Superior temporal gyrus (tissue), 1 donor: ENCODE measurements at regions not wholly inside any gene's neighbourhood (a gene's known extent, or its start where the extent isn't known, plus 50 kb on each side); places are given as distances from the start of the nearest gene placed in this dataset.
"Not testable (repeated sequence)": the region's sequence is repeated elsewhere in the genome, so short reads cannot be mapped to it uniquely, and the experiment has no call there.

ENCODE experiments used
- DNase-seq: peaks from one replicate; pipeline ENCODE4 v3.0.0-alpha.2; 2016; ENCODE audit errors: extremely low spot score

DNA sequence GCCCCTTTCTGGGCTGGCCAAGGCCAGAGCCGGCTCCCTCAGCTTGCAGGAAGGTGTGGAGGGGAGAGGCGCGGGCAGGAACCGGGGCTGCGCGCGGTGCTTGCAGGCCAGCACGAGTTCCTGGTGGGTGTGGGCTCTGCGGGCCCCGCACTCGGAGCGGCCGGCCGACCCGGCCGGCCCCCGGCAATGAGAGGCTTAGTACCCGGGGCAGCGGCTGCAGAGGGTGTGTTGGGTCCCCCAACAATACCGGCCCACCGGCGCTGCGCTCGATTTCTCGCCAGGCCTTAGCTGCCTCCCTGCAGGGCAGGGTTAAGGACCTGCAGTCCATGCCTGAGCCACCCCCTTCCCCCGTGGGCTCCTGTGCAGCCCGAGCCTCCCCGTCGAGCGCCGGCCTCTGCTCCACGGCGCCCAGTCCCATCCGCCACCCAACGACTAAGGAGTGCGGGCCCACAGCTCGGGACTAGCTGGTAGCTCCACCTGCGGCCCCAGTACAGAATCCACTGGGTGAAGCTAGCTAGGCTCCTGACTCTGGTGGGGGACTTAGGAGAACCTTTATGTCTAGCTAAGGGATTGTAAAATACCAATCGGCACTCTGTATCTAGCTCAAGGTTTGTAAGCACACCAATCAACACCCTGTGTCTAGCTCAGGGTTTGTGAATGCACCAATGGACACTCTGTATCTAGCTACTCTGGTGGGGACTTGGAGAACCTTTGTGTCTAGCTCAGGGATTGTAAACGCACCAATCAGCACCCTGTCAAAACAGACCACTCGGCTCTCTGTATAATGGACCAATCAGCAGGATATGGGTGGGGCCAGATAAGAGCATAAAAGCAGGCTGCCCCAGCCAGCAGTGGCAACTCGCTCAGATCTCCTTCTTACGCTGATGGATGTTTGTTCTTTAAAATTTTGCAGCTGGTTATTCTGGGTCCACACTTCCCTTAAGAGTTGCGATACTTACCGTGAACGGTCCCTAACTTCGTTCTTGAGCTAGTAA lies 167.4 kb upstream of the RREB1 start:
- DNase-seq = no peak

DNA sequence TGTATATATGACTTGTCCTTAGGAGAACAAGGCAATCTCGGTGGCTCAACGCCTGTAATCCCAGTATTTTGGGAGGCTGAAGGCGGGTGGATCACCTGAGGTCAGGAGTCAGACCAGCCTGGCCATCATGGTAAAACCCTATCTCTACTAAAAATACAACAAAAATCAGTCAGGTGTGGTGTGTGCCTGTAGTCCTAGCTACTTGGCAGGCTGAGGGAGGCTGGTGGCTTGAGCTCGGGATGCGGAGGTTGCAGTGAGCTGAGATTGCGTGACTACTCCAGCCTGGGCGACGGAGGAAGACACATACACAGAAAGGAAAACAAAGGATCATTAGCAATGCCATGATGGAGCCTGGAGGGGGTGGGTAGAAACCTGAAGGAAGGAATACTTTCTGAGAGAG lies 166.6 kb upstream of the RREB1 start:
- no peak for DNase-seq

DNA sequence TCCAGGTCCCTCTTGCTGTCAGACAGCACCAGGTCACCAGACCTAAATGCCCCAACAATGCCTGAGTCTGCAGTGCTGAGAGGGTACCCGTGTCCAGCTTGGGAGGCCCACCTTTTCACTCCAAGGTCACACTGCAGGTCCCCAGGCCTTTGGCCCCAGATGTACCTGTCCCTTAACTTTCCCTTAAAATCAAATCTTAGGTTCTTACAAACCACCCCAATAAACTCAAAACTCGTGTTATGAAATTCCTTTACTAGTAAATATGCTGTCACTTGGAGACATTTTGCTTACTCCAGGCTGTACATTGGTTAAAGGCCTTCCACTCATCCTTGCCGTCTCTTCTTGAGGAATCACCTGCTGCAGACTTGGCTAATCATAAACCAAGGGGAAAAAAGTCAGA lies 165.7 kb upstream of the RREB1 start:
- no peak for DNase-seq

DNA sequence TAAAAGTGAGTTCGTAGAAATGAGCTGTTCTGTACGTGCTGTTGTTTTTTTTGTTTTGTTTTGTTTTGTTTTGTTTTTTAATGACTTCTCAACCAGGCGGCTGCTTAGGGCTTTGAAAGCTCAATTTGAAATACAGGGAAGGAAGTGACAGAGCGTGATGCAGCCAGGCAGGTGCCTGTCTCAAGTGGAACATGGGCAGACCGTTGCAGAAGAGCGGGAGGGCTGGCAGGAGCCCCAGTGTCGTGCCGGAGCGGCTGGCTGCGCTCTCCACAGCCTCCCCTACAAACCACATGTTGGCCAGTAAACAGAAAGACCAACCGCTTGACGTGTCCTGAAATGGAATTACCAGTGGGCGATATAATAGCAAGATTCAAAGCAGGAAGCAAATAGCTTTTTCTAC lies 164.9 kb upstream of the RREB1 start:
- no peak for DNase-seq

DNA sequence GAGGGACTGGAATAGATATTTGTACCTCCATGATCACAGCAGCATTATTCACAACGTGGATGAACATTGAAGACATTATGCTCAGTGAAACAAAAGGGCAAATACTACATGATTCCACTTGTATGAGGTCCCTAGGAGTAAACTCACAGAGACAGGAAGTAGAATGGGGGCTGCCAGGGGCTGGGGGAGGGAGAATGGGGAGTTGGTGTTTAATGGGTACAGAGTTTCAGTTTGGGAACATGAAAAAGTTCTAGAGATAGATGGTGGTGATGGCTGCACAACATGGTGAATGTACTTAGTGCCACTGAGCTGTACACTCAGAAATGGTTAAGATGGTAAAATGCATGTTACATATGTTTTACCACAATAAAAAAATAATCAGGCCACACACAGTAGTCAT lies 164.3 kb upstream of the RREB1 start:
- DNase-seq = no peak

DNA sequence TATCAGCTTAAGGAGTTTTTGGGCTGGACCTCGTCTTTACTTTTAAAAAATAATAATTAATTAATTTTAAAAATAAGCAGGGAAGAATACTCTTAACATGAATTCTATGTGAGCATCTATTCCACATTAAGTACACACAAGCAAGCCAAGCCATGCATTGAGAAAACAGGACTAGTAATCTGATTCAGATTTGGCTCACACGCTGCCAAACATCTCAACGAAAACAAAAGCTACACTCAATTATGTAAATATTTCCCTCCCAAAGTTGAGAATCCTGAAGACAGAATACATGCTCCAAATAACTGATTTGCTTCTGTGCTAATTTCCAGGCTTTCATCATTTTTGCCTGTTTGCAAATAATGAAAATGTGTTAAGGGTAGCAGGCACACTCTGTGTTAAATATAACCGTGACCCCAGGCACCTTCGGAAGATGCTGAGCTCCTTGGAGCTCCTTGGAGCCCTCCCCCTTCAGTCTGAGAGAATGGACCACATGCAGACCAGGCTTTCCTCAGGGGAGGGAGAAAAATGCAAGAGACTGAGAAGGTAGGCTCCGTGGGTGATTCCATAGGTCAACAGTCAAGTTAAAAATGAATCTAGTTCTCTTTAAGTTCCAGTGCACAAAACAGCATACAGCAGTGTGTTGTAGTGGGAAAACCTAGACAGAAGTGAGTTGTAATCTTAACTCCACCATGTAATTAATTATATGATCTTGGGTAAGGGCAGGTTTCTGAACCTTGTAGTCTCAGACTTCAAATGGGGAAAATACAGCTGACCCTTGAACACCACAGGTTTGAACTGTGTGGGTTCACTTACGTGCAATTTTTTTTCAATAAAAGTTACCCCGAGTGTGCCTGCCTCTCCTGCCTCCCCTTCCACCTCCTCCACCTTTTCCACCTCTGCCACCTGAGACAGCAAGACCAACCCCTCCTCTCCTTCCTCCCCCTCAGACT lies 161.3 kb upstream of the RREB1 start:
- DNase-seq = no peak

DNA sequence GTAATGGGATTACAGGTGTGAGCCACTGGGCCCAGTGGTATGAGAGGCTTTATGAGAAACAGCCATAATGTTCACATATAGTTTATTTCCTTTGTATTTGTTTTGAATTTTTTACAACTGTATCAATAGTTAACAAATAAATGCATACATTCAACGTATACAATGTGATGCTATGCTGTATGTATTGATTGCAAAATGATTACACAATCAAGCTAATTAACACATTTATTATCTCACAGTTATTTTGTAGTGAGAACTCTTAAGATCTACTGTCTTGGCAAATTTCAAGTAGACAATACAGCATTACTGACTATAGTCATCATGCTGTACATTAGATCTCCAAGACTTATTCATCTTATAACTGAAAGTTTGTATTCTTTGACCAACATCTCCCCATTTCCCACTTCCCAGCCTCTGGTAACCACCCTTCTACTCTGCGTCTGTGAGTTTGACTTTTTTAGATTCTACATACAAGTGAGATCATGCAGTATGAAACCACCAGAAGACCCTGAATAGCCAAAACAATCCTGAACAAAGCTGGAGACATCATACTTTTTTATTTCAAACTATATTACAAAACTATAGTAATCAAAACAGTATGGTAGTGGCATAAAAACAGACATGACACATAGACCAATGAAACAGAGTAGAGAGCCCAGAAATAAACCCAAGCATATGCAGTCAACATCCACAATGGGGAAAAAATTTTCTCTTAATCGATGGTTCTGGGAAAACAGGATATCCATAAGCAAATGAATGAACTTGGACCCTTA lies 157.2 kb upstream of the RREB1 start:
- no peak for DNase-seq

DNA sequence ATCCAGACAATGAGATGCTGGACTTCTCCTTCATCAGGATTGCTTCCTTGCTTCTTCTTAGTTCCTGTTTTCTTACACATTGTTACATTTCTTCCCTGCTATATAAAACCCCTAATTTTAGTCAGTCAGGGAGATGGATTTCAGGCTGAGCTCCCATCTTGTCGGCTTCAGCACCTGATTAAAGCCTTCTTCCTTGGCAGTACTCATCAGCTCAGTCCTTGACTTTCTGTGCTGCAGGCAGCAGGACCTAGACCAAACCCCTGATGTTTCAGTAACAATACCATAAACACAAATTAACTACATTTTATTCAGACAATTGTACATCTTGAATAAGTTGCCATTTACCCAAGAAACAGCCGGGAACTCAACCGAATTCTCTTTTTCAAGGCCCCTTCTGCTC lies 156.4 kb upstream of the RREB1 start:
- no peak for DNase-seq

DNA sequence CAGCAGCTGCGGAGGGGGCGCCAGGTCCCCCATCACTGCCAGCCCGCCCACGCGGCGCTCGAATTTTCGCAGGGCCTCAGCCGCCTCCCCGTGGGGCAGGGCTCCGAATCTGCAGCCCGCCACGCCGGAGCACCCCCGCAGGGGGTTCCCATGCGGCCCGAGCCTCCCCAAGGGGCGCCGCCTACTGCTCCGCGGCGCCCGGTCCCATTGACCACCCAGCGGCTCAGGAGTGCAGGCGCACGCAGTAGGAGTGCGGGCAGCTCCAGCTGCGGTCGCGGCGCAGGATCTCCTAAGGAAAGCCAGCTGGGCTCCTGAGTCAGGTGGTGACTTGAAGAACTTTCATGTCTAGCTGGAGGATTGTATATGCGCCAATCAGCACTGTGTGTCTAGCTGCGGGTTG lies 155.3 kb upstream of the RREB1 start:
- DNase-seq = no peak

DNA sequence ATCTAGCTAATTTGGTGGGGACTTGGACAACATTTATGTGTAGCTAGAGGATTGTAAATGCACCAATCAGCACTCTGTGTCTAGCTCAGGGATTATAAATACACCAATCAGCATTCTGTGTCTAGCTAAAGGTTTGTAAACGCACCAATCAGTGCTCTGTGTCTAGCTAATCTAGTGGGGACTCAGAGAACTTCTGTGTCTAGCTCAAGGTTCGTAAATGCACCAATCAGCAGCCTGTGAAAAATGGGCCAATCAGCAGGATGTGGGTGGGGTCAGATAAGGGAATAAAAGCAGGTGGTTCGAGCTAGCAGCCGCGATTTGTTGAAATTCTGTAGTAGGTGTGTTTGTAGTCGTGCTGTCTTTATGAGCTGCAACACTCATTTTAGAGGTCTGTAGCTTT lies 154.8 kb upstream of the RREB1 start:
- DNase-seq = not testable (repeated sequence)

DNA sequence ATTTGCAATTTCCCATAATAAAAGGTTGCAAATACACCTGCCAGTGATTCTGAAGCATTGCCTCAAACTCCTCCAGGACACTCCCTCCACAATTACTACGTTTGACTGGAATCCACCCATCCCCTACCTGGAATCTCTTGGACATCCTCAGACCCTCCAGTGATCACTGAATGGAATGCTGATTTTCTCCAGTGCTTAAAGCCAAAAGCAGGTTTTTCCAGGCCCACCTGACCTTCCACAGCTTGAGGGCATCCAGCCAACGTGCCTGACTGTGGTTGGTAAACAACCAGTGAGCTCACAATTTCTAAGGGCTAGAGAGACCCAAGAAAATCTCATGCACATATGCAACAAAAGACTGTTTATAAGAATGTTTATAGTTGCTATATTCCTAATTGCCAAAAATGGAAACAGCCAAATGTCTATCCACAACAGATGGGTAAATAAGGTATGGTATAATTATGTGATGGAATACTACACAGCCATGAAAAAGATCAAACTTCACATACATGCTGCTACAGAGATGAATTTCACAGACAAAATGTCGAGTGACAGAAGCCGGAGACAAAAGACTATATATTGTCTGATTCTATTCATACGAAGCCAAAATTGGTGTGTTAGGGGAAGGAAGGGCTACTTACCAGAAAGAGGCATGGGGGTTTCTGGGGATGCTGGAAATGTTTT lies 147.1 kb upstream of the RREB1 start:
- DNase-seq = no peak

DNA sequence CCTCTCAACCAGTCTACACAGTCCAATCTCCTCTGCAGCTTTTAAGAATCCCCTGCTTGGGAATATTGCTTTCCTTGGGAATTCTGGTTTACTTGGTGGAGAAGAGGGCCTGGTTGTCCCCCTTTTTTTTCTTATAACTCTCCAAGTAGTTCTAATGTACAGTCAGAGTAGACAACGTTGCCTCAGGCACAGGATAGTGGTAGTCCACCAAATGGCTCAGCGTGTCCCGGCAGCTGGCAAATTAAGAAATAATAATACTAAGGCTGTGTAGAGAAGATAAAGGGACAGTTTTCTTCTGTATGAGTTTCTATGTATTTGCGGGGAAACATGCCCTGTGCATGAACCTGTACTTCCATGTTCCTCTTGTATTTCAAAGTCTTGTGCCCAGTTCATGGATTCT lies 145.7 kb upstream of the RREB1 start:
- DNase-seq = no peak

DNA sequence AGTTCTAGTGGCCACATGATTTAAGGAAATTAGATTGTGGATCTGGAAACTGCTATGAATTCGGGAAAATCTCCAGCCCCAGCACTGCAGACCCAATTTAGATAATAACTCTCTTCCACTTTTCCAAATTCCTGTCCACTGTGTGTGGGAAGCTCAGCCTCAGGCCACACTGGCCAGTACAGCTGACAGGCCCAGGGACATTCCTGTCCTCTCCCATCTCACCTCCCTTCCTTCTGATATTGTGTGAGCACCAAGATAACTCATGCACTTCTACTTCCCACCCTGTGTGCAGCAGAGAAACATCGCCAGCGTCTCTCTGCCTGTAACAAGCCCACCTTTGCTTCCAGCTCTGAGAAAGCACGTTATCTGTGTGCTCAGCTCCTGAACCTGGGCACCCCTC lies 145.1 kb upstream of the RREB1 start:
- DNase-seq = no peak

DNA sequence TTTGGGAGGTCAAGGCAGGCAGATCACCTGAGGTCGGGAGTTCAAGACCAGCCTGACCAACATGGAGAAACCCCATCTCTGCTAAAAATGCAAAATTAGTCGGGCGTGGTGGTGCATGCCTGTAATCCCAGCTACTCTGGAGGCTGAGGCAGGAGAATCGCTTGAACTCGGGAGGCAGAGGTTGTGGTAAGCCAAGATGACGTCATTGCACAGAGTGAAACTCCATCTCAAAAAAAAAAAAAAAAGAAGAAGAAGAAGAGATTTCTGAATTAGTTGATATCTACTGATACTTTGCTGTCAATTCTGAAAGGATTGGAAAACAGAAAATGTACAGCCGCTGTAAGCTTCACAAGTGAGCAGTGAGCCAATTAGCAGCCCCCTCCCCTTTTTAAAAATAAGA lies 144.4 kb upstream of the RREB1 start:
- not testable (repeated sequence) for DNase-seq

DNA sequence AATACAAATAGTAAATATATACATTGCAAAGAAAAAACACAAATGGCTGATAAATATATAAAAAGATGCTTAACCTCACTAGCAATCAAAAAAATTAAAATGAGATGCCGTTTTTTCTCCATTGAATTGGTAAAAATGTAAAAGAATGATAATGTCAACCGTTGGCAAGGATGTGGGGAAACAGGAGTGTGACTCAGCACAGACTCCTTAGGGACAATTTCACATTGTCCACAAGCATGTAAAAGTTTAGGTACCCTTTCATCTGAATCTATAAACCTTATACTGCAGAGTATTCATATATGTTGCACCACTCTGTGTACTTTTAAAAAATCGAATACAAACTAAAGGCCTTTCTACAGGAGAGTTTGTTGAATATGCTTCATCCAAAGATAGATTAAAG lies 143.1 kb upstream of the RREB1 start:
- DNase-seq = no peak

DNA sequence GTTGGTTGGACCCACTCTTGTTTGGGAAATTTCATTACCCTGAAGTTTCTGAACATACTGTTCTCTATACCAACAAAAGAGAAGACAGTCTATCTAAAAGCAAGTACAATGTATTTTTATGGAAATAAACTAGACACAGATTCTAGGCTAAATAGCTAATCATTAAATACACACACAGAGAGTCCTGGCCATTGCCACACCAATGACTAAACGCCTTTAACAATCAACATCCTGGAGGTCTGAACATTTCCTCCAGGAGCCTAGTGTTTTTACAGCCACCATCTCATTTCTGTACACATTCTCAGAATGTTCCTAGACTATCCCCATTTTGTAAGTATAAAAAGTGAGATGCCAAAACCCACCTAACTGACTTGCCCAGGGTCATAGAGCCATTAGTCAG lies 141.6 kb upstream of the RREB1 start:
- DNase-seq = no peak

DNA sequence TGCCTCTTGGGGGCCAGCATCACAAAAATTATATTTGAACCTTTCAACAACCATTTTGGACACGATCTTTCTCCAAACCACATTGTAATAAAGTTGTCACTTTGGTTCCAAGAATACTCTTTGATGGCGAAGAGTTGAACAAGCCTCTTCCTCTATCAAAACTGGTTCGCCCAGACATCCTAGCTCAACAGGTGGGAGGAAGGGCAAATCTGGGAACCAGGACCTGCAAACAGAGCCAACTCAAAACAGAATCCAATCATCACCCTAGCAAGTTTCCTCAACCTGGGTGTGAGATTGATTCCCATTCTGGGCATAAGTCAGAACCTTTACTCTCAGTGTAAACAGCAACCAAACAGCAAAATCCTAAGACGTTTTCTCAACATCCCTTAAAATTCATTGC lies 141.2 kb upstream of the RREB1 start:
- no peak for DNase-seq

DNA sequence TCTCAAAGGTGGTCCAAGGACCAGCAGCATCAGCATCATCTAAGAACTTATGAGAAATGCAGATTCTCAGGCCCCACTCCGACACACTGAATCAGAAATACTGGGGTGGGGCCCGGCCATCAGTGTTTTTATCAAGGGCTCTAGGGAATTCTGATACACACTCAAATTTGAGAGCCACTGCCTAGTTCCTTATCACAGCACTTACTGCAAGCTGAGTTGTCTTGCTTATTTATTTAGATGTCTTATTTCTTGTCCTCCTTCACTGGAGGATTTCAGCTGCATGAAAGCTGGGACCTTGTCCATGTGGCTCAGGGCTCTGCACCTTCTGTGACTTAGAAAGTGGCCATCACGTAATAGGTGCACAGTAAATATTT lies 139.4 kb upstream of the RREB1 start:
- no peak for DNase-seq

DNA sequence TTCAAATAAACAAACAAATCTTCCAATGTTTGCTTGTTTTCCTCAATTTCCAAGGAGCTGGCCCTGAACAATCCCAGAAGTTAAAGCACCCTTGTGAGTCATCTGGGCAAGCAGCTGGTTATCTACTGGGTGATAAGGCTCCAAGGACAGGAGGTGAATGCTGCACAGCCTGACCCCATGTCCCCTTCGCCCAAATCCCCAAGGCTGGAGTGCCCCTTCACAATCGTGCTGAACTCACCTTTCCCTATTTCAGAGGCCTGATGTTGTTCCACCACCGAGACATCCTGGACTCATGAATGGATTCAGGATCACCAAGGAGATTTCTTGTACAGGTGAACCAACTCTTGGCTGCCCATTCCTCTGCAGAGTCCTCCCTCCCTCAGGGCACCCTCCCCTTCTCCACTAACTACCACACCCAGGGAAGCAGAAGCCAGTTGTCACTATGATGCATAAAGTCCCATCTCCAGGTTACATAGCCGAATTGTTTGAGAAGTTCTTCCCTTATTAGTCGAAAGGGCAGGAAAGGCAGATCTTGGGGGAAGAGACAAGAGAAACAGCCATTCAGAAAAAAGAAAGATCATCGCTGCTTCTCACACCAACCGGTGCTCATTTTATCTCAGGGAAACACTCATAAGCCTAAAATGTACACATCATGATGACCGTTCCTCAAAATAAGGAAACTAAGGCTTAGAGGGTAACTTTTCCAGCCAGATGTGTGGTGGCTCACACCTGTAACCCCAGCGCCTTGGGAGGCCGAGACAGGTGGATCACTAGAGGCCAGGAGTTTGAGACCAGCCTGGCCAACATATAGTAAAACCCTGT lies 138.8 kb upstream of the RREB1 start:
- no peak for DNase-seq

DNA sequence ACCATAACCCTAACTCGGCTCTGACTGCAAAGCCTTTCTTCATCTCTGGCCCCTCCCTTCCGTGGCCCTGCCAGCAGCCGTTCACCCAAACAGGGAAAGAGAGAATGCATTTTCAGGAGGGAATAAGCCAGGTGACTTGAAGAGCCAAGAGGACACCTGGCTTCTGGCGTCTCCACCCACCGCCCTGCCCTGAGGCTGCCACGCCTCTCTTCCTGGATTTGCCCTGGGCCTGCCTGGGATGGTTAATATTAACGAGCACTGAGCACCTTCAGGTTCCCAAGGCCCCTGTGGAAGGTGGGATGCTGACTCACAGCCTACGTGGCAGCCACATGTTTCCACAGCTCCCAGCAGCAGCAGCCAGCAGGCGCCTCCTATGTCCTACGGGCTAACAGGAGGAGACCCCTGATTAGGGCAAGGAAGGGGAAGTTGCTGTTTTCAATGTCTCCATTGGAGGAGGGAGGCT lies 138.0 kb upstream of the RREB1 start:
- no peak for DNase-seq
